ENCODE measurements at regions not wholly inside any gene's neighbourhood (a gene's known extent, or its start where the extent isn't known, plus 50 kb on each side); places are given as distances from the start of the nearest gene placed in this dataset.

DNA sequence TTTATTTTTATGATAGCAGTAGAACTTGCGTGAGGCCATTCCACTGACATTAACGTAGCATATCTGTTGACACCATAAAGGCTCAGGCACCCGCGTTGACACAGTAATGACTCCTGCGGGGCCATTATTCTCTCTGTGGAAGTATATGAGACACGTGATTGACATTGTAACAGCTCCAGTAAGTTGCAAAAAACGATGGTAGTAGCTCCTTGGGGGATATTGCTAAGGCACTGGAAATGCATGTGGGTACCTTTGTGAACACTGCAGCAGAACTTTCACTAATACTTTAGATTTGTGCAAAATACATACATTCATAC is 918.8 kb upstream of the CDH8 start (continued):
- TF ChIP-seq, protein P1, sequence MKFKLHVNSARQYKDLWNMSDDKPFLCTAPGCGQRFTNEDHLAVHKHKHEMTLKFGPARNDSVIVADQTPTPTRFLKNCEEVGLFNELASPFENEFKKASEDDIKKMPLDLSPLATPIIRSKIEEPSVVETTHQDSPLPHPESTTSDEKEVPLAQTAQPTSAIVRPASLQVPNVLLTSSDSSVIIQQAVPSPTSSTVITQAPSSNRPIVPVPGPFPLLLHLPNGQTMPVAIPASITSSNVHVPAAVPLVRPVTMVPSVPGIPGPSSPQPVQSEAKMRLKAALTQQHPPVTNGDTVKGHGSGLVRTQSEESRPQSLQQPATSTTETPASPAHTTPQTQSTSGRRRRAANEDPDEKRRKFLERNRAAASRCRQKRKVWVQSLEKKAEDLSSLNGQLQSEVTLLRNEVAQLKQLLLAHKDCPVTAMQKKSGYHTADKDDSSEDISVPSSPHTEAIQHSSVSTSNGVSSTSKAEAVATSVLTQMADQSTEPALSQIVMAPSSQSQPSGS (IDR thresholded peaks at IDR 0.05; ENCODE audit: low read length) = no peak
- TF ChIP-seq, protein P2, sequence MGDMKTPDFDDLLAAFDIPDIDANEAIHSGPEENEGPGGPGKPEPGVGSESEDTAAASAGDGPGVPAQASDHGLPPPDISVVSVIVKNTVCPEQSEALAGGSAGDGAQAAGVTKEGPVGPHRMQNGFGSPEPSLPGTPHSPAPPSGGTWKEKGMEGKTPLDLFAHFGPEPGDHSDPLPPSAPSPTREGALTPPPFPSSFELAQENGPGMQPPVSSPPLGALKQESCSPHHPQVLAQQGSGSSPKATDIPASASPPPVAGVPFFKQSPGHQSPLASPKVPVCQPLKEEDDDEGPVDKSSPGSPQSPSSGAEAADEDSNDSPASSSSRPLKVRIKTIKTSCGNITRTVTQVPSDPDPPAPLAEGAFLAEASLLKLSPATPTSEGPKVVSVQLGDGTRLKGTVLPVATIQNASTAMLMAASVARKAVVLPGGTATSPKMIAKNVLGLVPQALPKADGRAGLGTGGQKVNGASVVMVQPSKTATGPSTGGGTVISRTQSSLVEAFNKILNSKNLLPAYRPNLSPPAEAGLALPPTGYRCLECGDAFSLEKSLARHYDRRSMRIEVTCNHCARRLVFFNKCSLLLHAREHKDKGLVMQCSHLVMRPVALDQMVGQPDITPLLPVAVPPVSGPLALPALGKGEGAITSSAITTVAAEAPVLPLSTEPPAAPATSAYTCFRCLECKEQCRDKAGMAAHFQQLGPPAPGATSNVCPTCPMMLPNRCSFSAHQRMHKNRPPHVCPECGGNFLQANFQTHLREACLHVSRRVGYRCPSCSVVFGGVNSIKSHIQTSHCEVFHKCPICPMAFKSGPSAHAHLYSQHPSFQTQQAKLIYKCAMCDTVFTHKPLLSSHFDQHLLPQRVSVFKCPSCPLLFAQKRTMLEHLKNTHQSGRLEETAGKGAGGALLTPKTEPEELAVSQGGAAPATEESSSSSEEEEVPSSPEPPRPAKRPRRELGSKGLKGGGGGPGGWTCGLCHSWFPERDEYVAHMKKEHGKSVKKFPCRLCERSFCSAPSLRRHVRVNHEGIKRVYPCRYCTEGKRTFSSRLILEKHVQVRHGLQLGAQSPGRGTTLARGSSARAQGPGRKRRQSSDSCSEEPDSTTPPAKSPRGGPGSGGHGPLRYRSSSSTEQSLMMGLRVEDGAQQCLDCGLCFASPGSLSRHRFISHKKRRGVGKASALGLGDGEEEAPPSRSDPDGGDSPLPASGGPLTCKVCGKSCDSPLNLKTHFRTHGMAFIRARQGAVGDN (IDR thresholded peaks at IDR 0.05) = no peak
- TF ChIP-seq ESRRA (IDR thresholded peaks at IDR 0.05; ENCODE audit: low read length) = no peak
- no peak for TF ChIP-seq RCOR1 (conservative IDR thresholded peaks at IDR 0.05; ENCODE audit: low read depth, low read length)
- no peak for TF ChIP-seq BACH1 (IDR thresholded peaks at IDR 0.05; ENCODE audit: borderline replicate concordance)
- no peak for TF ChIP-seq HDAC2 (IDR thresholded peaks at IDR 0.05)
- TF ChIP-seq, protein P3, sequence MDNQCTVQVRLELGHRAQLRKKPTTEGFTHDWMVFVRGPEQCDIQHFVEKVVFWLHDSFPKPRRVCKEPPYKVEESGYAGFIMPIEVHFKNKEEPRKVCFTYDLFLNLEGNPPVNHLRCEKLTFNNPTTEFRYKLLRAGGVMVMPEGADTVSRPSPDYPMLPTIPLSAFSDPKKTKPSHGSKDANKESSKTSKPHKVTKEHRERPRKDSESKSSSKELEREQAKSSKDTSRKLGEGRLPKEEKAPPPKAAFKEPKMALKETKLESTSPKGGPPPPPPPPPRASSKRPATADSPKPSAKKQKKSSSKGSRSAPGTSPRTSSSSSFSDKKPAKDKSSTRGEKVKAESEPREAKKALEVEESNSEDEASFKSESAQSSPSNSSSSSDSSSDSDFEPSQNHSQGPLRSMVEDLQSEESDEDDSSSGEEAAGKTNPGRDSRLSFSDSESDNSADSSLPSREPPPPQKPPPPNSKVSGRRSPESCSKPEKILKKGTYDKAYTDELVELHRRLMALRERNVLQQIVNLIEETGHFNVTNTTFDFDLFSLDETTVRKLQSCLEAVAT (IDR thresholded peaks at IDR 0.05) = no peak
- no peak for TF ChIP-seq MYC (IDR thresholded peaks at IDR 0.05; ENCODE audit: insufficient read depth, insufficient read length, insufficient replicate concordance, low read length, severe bottlenecking)
- TF ChIP-seq RB1 (IDR thresholded peaks at IDR 0.05; ENCODE audit: borderline replicate concordance) = no peak
- TF ChIP-seq ZZZ3 (IDR thresholded peaks at IDR 0.05; ENCODE audit: control insufficient read depth, insufficient read length, low read depth) = no peak
- TF ChIP-seq, protein P4, sequence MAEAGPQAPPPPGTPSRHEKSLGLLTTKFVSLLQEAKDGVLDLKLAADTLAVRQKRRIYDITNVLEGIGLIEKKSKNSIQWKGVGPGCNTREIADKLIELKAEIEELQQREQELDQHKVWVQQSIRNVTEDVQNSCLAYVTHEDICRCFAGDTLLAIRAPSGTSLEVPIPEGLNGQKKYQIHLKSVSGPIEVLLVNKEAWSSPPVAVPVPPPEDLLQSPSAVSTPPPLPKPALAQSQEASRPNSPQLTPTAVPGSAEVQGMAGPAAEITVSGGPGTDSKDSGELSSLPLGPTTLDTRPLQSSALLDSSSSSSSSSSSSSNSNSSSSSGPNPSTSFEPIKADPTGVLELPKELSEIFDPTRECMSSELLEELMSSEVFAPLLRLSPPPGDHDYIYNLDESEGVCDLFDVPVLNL (IDR thresholded peaks at IDR 0.05; ENCODE audit: low read depth, low read length) = no peak
